ENCODE measurements at regions not wholly inside any gene's neighbourhood (a gene's known extent, or its start where the extent isn't known, plus 50 kb on each side); places are given as distances from the start of the nearest gene placed in this dataset.

GRCh38 chr6:85125526-85125925 lies 324.4 kb upstream of the NT5E start:
- Histone ChIP-seq H3K9me3 (ENCODE audit: control insufficient read depth, insufficient read depth, low read length) (no peaks in the 10 kb centered on the region), H3K79me2 (ENCODE audit: control insufficient read depth, low read length) (no peaks in the 10 kb centered on the region), H3K4me3 (ENCODE audit: low read length) (no peak overlapping the region), H3K27ac (ENCODE audit: low read depth, low read length) (no peak overlapping the region), H4K20me1 (ENCODE audit: control insufficient read depth, insufficient read depth, low read depth, low read length) (no peaks in the 10 kb centered on the region), H3K36me3 (ENCODE audit: control insufficient read depth, low read length) (no peaks in the 10 kb centered on the region), H3F3A (ENCODE audit: control insufficient read depth, insufficient read depth) (no peaks in the 10 kb centered on the region), H3K27me3 (ENCODE audit: control insufficient read depth, low read length) (no peaks in the 10 kb centered on the region; the same call in 1 of the 2 replicates), H3K4me2 (ENCODE audit: low read length) (no peak overlapping the region), H3K4me1 (ENCODE audit: control insufficient read depth, low read length) (no peaks in the 10 kb centered on the region), H3K9me2 (replicated peaks; ENCODE audit: control insufficient read depth, low read length) (no peaks in the 10 kb centered on the region)
- TF ChIP-seq, protein P1, sequence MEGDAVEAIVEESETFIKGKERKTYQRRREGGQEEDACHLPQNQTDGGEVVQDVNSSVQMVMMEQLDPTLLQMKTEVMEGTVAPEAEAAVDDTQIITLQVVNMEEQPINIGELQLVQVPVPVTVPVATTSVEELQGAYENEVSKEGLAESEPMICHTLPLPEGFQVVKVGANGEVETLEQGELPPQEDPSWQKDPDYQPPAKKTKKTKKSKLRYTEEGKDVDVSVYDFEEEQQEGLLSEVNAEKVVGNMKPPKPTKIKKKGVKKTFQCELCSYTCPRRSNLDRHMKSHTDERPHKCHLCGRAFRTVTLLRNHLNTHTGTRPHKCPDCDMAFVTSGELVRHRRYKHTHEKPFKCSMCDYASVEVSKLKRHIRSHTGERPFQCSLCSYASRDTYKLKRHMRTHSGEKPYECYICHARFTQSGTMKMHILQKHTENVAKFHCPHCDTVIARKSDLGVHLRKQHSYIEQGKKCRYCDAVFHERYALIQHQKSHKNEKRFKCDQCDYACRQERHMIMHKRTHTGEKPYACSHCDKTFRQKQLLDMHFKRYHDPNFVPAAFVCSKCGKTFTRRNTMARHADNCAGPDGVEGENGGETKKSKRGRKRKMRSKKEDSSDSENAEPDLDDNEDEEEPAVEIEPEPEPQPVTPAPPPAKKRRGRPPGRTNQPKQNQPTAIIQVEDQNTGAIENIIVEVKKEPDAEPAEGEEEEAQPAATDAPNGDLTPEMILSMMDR (IDR thresholded peaks at IDR 0.05; ENCODE audit: low read depth, low read length, poor library complexity, severe bottlenecking): no peak
- TF ChIP-seq EZH2phosphoT487 (IDR thresholded peaks at IDR 0.05; ENCODE audit: borderline replicate concordance, low read length): no peak

DNA sequence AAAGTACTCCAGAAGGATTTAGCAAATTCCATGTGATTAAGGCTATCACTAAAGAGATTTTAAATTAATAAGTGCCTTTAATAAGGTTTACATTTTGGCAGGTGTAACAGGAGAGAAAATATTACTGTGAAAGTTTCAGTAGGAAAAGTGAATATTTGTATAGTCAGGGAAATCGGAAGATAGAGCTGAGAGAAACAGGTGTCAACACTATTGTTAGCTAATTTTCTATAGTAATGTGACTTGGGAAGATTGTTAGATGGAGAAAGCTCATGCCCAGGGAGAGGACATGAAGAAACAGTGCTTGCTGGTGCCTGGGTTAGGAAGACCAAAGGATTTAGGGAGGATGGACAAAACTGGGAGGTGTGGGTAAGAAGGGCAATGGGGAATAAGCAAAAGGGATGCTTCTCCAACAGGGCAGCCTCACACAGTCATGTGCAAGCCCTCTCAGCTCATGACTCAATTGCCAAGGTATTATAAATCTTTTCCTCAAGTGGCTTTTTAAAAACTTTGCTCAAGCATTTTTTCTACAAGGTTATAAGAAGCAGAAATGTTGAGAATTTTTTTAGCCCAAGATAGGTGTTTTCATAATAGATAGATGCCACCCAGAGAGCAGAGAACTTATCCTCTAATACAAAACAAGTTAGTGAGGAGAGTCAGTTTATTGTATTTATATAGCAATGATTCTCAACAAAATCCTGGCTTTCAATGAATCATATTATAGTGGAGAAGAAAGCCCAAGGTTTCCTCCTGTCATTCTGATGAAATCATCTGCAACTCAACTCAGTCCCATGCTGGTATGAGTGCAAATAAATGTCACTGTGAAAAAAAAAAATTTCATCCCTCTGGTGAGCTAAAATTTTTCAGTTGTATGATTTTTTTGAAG lies 325.2 kb upstream of the NT5E start:
- Histone ChIP-seq H3K4me1 (ENCODE audit: control insufficient read depth, low read length) (no peaks in the 10 kb centered on the region), H3K9me2 (replicated peaks; ENCODE audit: control insufficient read depth, low read length) (no peaks in the 10 kb centered on the region), H3K9me3 (ENCODE audit: control insufficient read depth, insufficient read depth, low read length) (no peaks in the 10 kb centered on the region), H3F3A (ENCODE audit: control insufficient read depth, insufficient read depth) (no peaks in the 10 kb centered on the region), H3K27me3 (ENCODE audit: control insufficient read depth, low read length) (no peaks in the 10 kb centered on the region; the same call in 1 of the 2 replicates), H3K4me3 (ENCODE audit: low read length) (no peak overlapping the region), H3K27ac (ENCODE audit: low read depth, low read length) (no peak overlapping the region), H3K36me3 (ENCODE audit: control insufficient read depth, low read length) (no peaks in the 10 kb centered on the region), H3K79me2 (ENCODE audit: control insufficient read depth, low read length) (no peaks in the 10 kb centered on the region), H4K20me1 (ENCODE audit: control insufficient read depth, insufficient read depth, low read depth, low read length) (no peaks in the 10 kb centered on the region), H3K4me2 (ENCODE audit: low read length) (no peak overlapping the region)
- TF ChIP-seq, protein P1 (IDR thresholded peaks at IDR 0.05; ENCODE audit: low read depth, low read length, poor library complexity, severe bottlenecking): no peak
- TF ChIP-seq EZH2phosphoT487 (IDR thresholded peaks at IDR 0.05; ENCODE audit: borderline replicate concordance, low read length): no peak

- Histone ChIP-seq H3K27me3 (ENCODE audit: control insufficient read depth, low read length) (no peaks in the 10 kb centered on the region; the same call in 1 of the 2 replicates), H3K9me2 (replicated peaks; ENCODE audit: control insufficient read depth, low read length) (no peaks in the 10 kb centered on the region), H3K4me3 (ENCODE audit: low read length) (no peak overlapping the region), H3F3A (ENCODE audit: control insufficient read depth, insufficient read depth) (no peaks in the 10 kb centered on the region), H3K27ac (ENCODE audit: low read depth, low read length) (no peak overlapping the region), H4K20me1 (ENCODE audit: control insufficient read depth, insufficient read depth, low read depth, low read length) (no peaks in the 10 kb centered on the region), H3K9me3 (ENCODE audit: control insufficient read depth, insufficient read depth, low read length) (no peaks in the 10 kb centered on the region), H3K4me1 (ENCODE audit: control insufficient read depth, low read length) (no peaks in the 10 kb centered on the region), H3K79me2 (ENCODE audit: control insufficient read depth, low read length) (no peaks in the 10 kb centered on the region), H3K4me2 (ENCODE audit: low read length) (no peak overlapping the region), H3K36me3 (ENCODE audit: control insufficient read depth, low read length) (no peaks in the 10 kb centered on the region)
- TF ChIP-seq, protein P1 (IDR thresholded peaks at IDR 0.05; ENCODE audit: low read depth, low read length, poor library complexity, severe bottlenecking): no peak
- TF ChIP-seq EZH2phosphoT487 (IDR thresholded peaks at IDR 0.05; ENCODE audit: borderline replicate concordance, low read length): no peak
Observed at GRCh38 chr6:85121158-85121557, 328.7 kb upstream of the NT5E start.

Measured in DOHH2 (cell line).